ENCODE measurements at regions not wholly inside any gene's neighbourhood (a gene's known extent, or its start where the extent isn't known, plus 50 kb on each side); places are given as distances from the start of the nearest gene placed in this dataset.

GRCh38 chr5:19099195-19099594, 888.8 kb downstream of the CDH18 start:
- Histone ChIP-seq H3K27me3 (ENCODE audit: control insufficient read depth, insufficient read depth, low read length) (no peaks in the 10 kb centered on the region), H3K18ac (ENCODE audit: low read depth, low read length) (no peak overlapping the region), H2BK20ac (ENCODE audit: low read depth, low read length) (no peak overlapping the region), H2BK15ac (ENCODE audit: low read depth, low read length) (no peak overlapping the region), H3K4me1 (ENCODE audit: control insufficient read depth, insufficient read depth, low read length) (no peaks in the 10 kb centered on the region), H3K9me1 (ENCODE audit: insufficient read depth, low read length) (no peaks in the 10 kb centered on the region), H3K9me3 (ENCODE audit: control insufficient read depth, insufficient read depth, low read length) (0 out of 2 replicates have a peak, but pooled peaks cover 2% of the 10 kb centered on the region), H3K9ac (ENCODE audit: low read depth, low read length) (no peak overlapping the region), H2AFZ (replicated peaks; ENCODE audit: low read length, poor library complexity) (no peak overlapping the region), H2BK120ac (ENCODE audit: low read depth, low read length) (no peak overlapping the region), H3K36me3 (ENCODE audit: control insufficient read depth, insufficient read depth, low read length) (no peaks in the 10 kb centered on the region), H3K23ac (ENCODE audit: low read depth, low read length) (no peak overlapping the region), H4K91ac (ENCODE audit: insufficient read depth, low read depth, low read length) (no peak overlapping the region), H2BK5ac (ENCODE audit: low read depth, low read length, poor library complexity, severe bottlenecking) (no peak overlapping the region), H3K4ac (ENCODE audit: low read depth, low read length) (no peak overlapping the region), H4K5ac (ENCODE audit: low read depth, low read length) (no peak overlapping the region), H3K56ac (ENCODE audit: extremely low read depth, insufficient read depth, low read length) (no peak overlapping the region), H4K8ac (ENCODE audit: low read depth in 2 of 2, low read length in 2 of 2) (no peak overlapping the region), H3K79me1 (ENCODE audit: low read depth in 1 of 2, low read length in 2 of 2) (no peaks in the 10 kb centered on the region), H3K14ac (replicated peaks; ENCODE audit: low read depth, low read length) (no peak overlapping the region), H4K20me1 (ENCODE audit: insufficient read depth, low read length) (no peaks in the 10 kb centered on the region), H3K4me2 (ENCODE audit: low read depth, low read length) (no peak overlapping the region), H3K27ac (ENCODE audit: insufficient read depth, low read length) (no peak overlapping the region), H2AK5ac (ENCODE audit: low read depth, low read length) (no peak overlapping the region), H2AK9ac (replicated peaks; ENCODE audit: low read depth, low read length, poor library complexity) (no peak overlapping the region), H3K4me3 (ENCODE audit: insufficient read depth, low read depth, low read length) (no peak overlapping the region)
- TF ChIP-seq POLR2A (IDR thresholded peaks at IDR 0.05; ENCODE audit: low read depth, low read length) (no peak), NFE2L2 (IDR thresholded peaks at IDR 0.05; ENCODE audit: low read depth, low read length) (no peak), FOS (IDR thresholded peaks at IDR 0.05; ENCODE audit: low read depth, low read length) (no peak), MAZ (IDR thresholded peaks at IDR 0.05; ENCODE audit: borderline replicate concordance, low read depth, low read length) (no peak), MAFK (IDR thresholded peaks at IDR 0.05; ENCODE audit: low read depth, low read length) (no peak), CTCF (conservative IDR thresholded peaks at IDR 0.05; ENCODE audit: low read depth, low read length) (no peak), RFX5 (IDR thresholded peaks at IDR 0.05; ENCODE audit: low read depth, low read length) (no peak), BHLHE40 (IDR thresholded peaks at IDR 0.05; ENCODE audit: low read depth, low read length) (no peak), RAD21 (IDR thresholded peaks at IDR 0.05; ENCODE audit: low read length) (no peak), ELK1 (IDR thresholded peaks at IDR 0.05; ENCODE audit: borderline replicate concordance, low read depth, low read length) (no peak), CEBPB (IDR thresholded peaks at IDR 0.05; ENCODE audit: low read depth, low read length) (no peak), MXI1 (IDR thresholded peaks at IDR 0.05; ENCODE audit: borderline replicate concordance, low read depth, low read length) (no peak), USF2 (IDR thresholded peaks at IDR 0.05; ENCODE audit: low read depth, low read length) (no peak), SMC3 (IDR thresholded peaks at IDR 0.05; ENCODE audit: low read depth, low read length) (no peak)
- ATAC-seq (ENCODE audit: low read depth) (no peak), DNase-seq (no peak)
- in situ Hi-C loops (cut with MboI; ENCODE audit: low sequenced_read_pairs) (no loop called here), intact Hi-C loops (cut with micrococcal nuclease) (no loop called here), dilution Hi-C loops (cut with HindIII; ENCODE audit: low sequenced_read_pairs, unreplicated experiment) (no loop called here)
- ChIA-PET CTCF (no interaction called here), POLR2A (ENCODE audit: unreplicated experiment) (no interaction called here)
- BruUV-seq (replicated peaks): no TSS peak
- WGBS, 2 experiments (ENCODE audit: extremely low coverage in 2 of 2, insufficient read length in 1 of 2): no CpG with 5 or more reads among the region's 1 CpG

Data from IMR-90 (cell line).